ENCODE measurements at regions not wholly inside any gene's neighbourhood (a gene's known extent, or its start where the extent isn't known, plus 50 kb on each side); places are given as distances from the start of the nearest gene placed in this dataset.
"Not testable (repeated sequence)": the region's sequence is repeated elsewhere in the genome, so short reads cannot be mapped to it uniquely, and the experiment has no call there.

DNA sequence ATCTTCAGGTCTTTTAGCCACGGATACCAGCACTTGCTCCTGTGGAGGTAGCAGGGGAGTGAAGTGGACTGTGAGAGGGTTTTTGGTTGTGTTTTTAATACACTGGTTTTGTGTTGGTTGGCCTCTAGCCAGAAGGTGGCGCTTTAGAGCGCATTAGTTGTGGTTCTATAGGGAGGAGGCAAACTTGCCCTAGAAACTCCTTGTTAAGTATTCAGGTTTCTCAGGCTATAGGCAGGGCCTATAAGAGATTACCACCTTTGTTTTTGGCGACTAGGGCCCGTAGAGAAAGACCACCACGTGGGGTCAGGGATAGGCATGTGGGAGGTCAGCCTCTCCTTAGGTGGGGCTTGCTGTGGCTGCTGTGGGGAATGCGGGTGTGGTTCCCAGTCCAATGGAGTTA, 221.6 kb upstream of the SPANXN4 start:
- 56% methylated on average over 6 of the region's 7 CpGs for WGBS (ENCODE audit: insufficient coverage)
- Histone ChIP-seq H3K36me3 (ENCODE audit: control insufficient read depth, insufficient read depth, low read length) (no peaks in the 10 kb centered on the region), H3K4me3 (ENCODE audit: low read length) (no peak overlapping the region), H3K4me1 (ENCODE audit: control insufficient read depth, insufficient read depth, low read length) (no peaks in the 10 kb centered on the region), H3K27ac (ENCODE audit: low read length) (no peak overlapping the region), H3K9me3 (replicated peaks; ENCODE audit: control insufficient read depth, low read depth, low read length) (no peaks in the 10 kb centered on the region), H3K27me3 (ENCODE audit: control insufficient read depth, insufficient read depth, low read length) (no peaks in the 10 kb centered on the region)
- DNase-seq = no peak

DNA sequence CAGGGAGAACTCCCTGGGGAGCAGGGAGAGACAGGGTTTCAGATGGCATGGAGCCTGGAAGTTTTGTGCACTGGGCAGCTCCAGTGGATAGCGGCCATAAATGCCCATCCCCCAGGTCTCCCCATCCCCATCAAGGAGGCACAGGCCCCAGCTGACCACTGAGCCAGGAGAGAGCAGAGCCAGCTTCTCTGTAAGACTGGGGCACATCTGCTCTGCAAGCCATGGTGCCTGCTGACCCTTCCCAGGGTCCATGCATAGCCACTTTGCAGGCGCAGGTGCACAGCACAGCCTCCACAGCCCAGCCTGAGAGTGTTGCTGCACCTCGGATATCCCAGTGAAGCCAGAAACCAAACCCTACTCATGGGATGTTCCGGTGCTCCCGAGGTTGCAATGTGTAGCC, 206.3 kb upstream of the SPANXN4 start:
- no peak overlapping the region for H3K27ac ChIP-seq (ENCODE audit: low read length)
- H3K4me1 ChIP-seq (ENCODE audit: control insufficient read depth, insufficient read depth, low read length) = no peaks in the 10 kb centered on the region
- H3K27me3 ChIP-seq (ENCODE audit: control insufficient read depth, insufficient read depth, low read length) = no peaks in the 10 kb centered on the region
- DNase-seq = no peak
- no peak overlapping the region for H3K4me3 ChIP-seq (ENCODE audit: low read length)
- H3K36me3 ChIP-seq (ENCODE audit: control insufficient read depth, insufficient read depth, low read length) = no peaks in the 10 kb centered on the region
- no peaks in the 10 kb centered on the region for H3K9me3 ChIP-seq (replicated peaks; ENCODE audit: control insufficient read depth, low read depth, low read length)
- 84% methylated on average over 5 of the region's 5 CpGs for WGBS (ENCODE audit: insufficient coverage)

DNA sequence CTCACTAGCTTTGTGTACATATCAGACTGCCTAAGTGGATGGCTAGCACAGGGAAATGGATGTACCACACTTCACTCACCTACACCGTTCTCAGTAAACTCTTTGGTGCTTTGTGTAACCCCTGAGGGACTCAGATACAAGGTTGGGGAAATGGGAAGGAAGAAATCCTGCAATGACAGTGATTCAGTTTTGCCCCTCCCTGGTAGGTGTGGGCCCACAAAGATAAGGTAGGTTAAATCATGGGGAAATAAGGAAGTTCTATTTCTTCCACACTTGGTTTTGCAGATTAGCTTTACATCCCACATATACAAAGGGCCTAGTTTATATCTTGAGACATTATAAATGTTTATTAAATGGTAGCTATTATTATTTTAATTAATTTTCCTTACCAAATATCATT, 197.6 kb upstream of the SPANXN4 start:
- Histone ChIP-seq H3K27ac (ENCODE audit: low read length) (no peak overlapping the region), H3K27me3 (ENCODE audit: control insufficient read depth, insufficient read depth, low read length) (no peaks in the 10 kb centered on the region), H3K4me3 (ENCODE audit: low read length) (no peak overlapping the region), H3K4me1 (ENCODE audit: control insufficient read depth, insufficient read depth, low read length) (no peaks in the 10 kb centered on the region), H3K9me3 (replicated peaks; ENCODE audit: control insufficient read depth, low read depth, low read length) (no peaks in the 10 kb centered on the region), H3K36me3 (ENCODE audit: control insufficient read depth, insufficient read depth, low read length) (no peaks in the 10 kb centered on the region)
- DNase-seq = no peak
- WGBS (ENCODE audit: insufficient coverage) = no CpG with 5 or more reads among the region's 1 CpG

DNA sequence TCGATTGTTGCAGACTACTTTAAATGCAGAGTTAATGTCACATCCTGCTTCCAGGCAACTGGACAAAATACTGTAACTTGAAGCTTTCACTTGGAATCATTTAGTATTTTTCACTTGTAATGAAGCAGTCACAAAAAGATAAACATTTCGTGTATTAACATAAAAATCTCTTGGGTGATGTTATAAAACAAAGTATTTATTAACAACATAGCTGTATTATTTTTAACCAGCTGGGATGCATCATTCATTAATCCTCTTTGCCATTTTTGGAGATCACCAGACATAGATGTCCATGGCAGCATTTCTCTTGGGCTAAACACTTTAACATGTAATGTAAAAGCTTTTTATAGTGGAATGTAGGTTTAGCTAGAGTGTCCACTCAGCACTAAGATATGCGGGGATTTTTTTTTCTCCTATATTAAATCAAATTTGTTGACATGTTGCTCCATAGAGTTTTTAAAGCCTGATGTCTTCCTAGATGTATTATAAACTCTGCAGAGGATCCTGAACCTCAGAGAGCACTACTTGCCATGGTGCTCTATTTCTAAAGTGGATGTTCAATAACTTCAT, 193.7 kb upstream of the SPANXN4 start:
- WGBS (ENCODE audit: insufficient coverage) = no CpG with 5 or more reads among the region's 3 CpGs
- H3K27me3 ChIP-seq (ENCODE audit: control insufficient read depth, insufficient read depth, low read length) = no peaks in the 10 kb centered on the region
- peak; percentile 72 for DNase-seq
- H3K4me3 ChIP-seq (ENCODE audit: low read length) = no peak overlapping the region
- no peaks in the 10 kb centered on the region for H3K4me1 ChIP-seq (ENCODE audit: control insufficient read depth, insufficient read depth, low read length)
- no peak overlapping the region for H3K27ac ChIP-seq (ENCODE audit: low read length)
- no peaks in the 10 kb centered on the region for H3K36me3 ChIP-seq (ENCODE audit: control insufficient read depth, insufficient read depth, low read length)
- H3K9me3 ChIP-seq (replicated peaks; ENCODE audit: control insufficient read depth, low read depth, low read length) = no peaks in the 10 kb centered on the region

DNA sequence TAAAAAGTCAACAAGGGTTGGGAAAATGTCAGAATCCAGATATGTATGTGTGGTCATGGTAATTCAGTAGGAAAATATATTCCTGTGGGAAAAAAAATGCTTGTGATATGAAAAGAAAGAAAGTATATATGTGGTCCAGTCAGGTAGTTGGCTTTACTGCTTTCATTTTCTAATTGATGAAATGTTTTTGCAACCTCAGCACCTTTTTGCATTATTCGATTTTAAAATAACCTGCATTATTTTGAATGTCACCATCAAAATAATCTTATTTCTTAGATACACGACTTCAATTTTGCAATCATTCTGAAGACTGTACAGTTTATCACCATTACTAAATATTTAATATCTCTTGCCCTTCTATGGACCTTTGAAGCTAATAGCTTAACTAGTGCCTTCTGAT, 170.8 kb upstream of the SPANXN4 start:
- no peak for DNase-seq
- H3K27me3 ChIP-seq (ENCODE audit: control insufficient read depth, insufficient read depth, low read length) = no peaks in the 10 kb centered on the region
- no peaks in the 10 kb centered on the region for H3K9me3 ChIP-seq (replicated peaks; ENCODE audit: control insufficient read depth, low read depth, low read length)
- no peak overlapping the region for H3K27ac ChIP-seq (ENCODE audit: low read length)
- no peak overlapping the region for H3K4me3 ChIP-seq (ENCODE audit: low read length)
- H3K4me1 ChIP-seq (ENCODE audit: control insufficient read depth, insufficient read depth, low read length) = no peaks in the 10 kb centered on the region
- no peaks in the 10 kb centered on the region for H3K36me3 ChIP-seq (ENCODE audit: control insufficient read depth, insufficient read depth, low read length)
- WGBS (ENCODE audit: insufficient coverage) = no CpG with 5 or more reads among the region's 2 CpGs

DNA sequence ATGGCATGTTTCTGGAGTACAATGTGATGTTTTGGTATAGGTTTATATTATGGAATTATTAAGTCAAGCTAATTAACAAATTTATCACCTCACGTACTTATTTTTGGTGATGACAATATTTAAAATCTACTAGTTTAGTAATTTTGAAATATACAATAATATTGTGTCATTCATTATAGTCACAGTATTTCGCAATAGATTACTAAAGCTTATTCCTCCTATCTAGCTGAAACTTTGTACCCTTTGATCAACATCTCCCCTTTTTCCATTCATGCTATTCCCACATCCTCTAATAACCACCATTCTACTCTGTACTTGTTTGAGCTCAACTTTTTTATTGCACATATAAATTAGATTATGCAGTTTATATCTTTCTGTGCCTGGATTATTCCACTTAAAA, 164.8 kb upstream of the SPANXN4 start:
- Histone ChIP-seq H3K4me1 (ENCODE audit: control insufficient read depth, insufficient read depth, low read length) (no peaks in the 10 kb centered on the region), H3K9me3 (replicated peaks; ENCODE audit: control insufficient read depth, low read depth, low read length) (no peaks in the 10 kb centered on the region), H3K36me3 (ENCODE audit: control insufficient read depth, insufficient read depth, low read length) (no peaks in the 10 kb centered on the region), H3K27me3 (ENCODE audit: control insufficient read depth, insufficient read depth, low read length) (no peaks in the 10 kb centered on the region), H3K4me3 (ENCODE audit: low read length) (no peak overlapping the region), H3K27ac (ENCODE audit: low read length) (no peak overlapping the region)
- DNase-seq = no peak
- no CpG with 5 or more reads among the region's 2 CpGs for WGBS (ENCODE audit: insufficient coverage)

DNA sequence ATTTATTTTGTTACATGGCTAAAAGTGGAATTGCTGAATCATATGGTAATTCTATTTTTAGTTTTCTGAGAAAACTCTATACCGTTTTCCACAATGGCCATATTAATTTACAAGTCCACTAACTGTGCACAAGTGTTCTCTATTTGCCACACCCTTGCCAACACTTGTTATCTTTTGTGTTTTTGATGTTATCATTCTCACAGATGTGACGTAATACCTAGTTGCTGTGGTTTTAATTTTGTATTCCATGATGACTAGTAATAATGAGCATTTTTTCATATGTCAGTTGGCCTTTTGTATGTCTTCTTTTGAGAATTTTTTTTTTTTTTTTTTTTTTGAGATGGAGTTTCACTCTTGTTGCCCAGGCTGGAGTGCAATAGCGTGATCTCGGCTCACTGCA, 164.2 kb upstream of the SPANXN4 start:
- Histone ChIP-seq H3K27me3 (ENCODE audit: control insufficient read depth, insufficient read depth, low read length) (no peaks in the 10 kb centered on the region), H3K4me1 (ENCODE audit: control insufficient read depth, insufficient read depth, low read length) (no peaks in the 10 kb centered on the region), H3K36me3 (ENCODE audit: control insufficient read depth, insufficient read depth, low read length) (no peaks in the 10 kb centered on the region), H3K9me3 (replicated peaks; ENCODE audit: control insufficient read depth, low read depth, low read length) (no peaks in the 10 kb centered on the region), H3K27ac (ENCODE audit: low read length) (no peak overlapping the region), H3K4me3 (ENCODE audit: low read length) (no peak overlapping the region)
- DNase-seq = no peak
- WGBS (ENCODE audit: insufficient coverage) = no CpG with 5 or more reads among the region's 4 CpGs

DNA sequence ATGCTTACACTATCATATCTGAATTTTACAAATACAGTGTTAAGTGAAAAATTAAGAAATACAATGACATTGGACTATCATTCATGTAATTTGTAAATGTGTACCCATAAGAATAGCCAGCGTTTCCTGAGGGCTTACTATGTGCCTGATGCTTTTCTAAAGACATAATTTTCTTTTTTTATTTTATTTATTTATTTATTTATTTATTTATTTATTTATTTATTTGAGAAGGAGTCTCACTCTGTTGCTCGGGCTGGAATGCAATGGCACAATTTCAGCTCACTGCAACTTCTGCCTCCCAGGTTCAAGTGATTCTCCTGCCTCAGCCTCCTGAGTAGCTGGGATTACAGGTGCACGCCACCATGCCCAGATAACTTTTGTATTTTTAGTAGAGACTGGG, 159.5 kb upstream of the SPANXN4 start:
- H3K27ac ChIP-seq (ENCODE audit: low read length); H3K27me3 ChIP-seq (ENCODE audit: control insufficient read depth, insufficient read depth, low read length); H3K4me1 ChIP-seq (ENCODE audit: control insufficient read depth, insufficient read depth, low read length); H3K4me3 ChIP-seq (ENCODE audit: low read length); DNase-seq; H3K9me3 ChIP-seq (replicated peaks; ENCODE audit: control insufficient read depth, low read depth, low read length); H3K36me3 ChIP-seq (ENCODE audit: control insufficient read depth, insufficient read depth, low read length): not testable (repeated sequence)
- 50% methylated on average over 1 of the region's 3 CpGs for WGBS (ENCODE audit: insufficient coverage)

DNA sequence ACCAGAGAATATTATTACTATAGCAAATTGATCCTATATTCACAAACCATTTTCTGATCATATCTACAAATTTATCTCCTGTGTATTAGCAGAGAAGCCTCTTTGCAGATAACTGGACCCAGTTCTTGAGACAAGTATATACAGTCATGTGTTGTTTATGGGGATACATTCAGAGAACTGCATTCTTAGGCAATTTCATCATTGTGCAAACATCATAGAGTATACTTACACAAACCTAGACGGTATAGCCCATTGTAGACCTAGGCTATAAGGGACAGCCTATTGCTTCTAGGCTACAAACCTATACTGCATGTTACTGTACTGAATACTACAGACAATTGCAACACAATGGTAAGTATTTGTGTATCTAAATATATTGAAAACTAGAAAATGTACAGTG, 152.5 kb upstream of the SPANXN4 start:
- Histone ChIP-seq H3K4me1 (ENCODE audit: control insufficient read depth, insufficient read depth, low read length) (no peaks in the 10 kb centered on the region), H3K27me3 (ENCODE audit: control insufficient read depth, insufficient read depth, low read length) (no peaks in the 10 kb centered on the region), H3K9me3 (replicated peaks; ENCODE audit: control insufficient read depth, low read depth, low read length) (no peaks in the 10 kb centered on the region), H3K4me3 (ENCODE audit: low read length) (no peak overlapping the region), H3K36me3 (ENCODE audit: control insufficient read depth, insufficient read depth, low read length) (no peaks in the 10 kb centered on the region), H3K27ac (ENCODE audit: low read length) (no peak overlapping the region)
- DNase-seq = no peak
- WGBS (ENCODE audit: insufficient coverage) = no CpG with 5 or more reads among the region's 1 CpG

DNA sequence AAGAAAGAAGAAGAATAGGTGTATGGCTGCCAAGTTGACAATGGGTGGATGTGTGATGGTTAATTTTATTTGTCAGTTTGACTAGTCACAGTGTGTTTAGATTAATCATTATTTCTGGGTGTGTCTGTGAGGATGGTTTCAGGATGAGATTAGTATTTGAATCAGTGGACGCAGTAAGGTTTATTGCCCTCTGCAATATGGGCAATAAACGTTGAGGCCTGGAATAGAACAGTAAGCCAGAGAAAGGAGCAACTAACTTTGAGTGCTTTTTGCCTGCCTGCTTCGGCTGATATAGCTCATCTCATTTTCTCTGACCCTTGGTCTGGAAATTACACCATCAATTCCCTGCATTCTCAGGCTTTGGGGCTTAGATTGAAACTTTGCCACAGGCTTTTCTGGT, 140.8 kb upstream of the SPANXN4 start:
- H3K36me3 ChIP-seq (ENCODE audit: control insufficient read depth, insufficient read depth, low read length) = no peaks in the 10 kb centered on the region
- no peaks in the 10 kb centered on the region for H3K9me3 ChIP-seq (replicated peaks; ENCODE audit: control insufficient read depth, low read depth, low read length)
- no peak overlapping the region for H3K27ac ChIP-seq (ENCODE audit: low read length)
- no peaks in the 10 kb centered on the region for H3K27me3 ChIP-seq (ENCODE audit: control insufficient read depth, insufficient read depth, low read length)
- H3K4me3 ChIP-seq (ENCODE audit: low read length) = no peak overlapping the region
- 63% methylated on average over 3 of the region's 3 CpGs for WGBS (ENCODE audit: insufficient coverage)
- DNase-seq = no peak
- no peaks in the 10 kb centered on the region for H3K4me1 ChIP-seq (ENCODE audit: control insufficient read depth, insufficient read depth, low read length)

DNA sequence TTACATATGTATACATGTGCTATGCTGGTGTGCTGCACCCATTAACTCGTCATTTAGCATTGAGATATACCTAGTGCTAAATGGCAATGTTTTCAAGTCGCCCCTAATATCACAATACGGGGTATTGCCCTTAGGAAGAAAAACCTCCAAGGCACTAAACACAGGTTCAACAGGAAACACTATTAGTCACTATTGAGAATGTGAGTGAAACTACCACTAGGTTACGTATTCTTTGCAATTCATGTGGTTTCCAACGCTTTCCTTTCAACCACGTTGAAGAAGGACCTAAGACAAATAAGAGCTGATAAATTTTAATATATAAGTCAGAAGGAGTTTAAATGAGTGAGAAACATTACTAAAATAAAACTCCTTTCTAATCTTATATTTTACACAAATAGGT, 134.7 kb upstream of the SPANXN4 start:
- DNase-seq = no peak
- WGBS (ENCODE audit: insufficient coverage) = no CpG with 5 or more reads among the region's 6 CpGs
- no peaks in the 10 kb centered on the region for H3K4me1 ChIP-seq (ENCODE audit: control insufficient read depth, insufficient read depth, low read length)
- H3K27me3 ChIP-seq (ENCODE audit: control insufficient read depth, insufficient read depth, low read length) = no peaks in the 10 kb centered on the region
- H3K36me3 ChIP-seq (ENCODE audit: control insufficient read depth, insufficient read depth, low read length) = no peaks in the 10 kb centered on the region
- H3K27ac ChIP-seq (ENCODE audit: low read length) = no peak overlapping the region
- H3K9me3 ChIP-seq (replicated peaks; ENCODE audit: control insufficient read depth, low read depth, low read length) = no peaks in the 10 kb centered on the region
- H3K4me3 ChIP-seq (ENCODE audit: low read length) = no peak overlapping the region
